GM21423 (cell line): ENCODE measurements at regions not wholly inside any gene's neighbourhood (a gene's known extent, or its start where the extent isn't known, plus 50 kb on each side); places are given as distances from the start of the nearest gene placed in this dataset.
"Not testable (repeated sequence)": the region's sequence is repeated elsewhere in the genome, so short reads cannot be mapped to it uniquely, and the experiment has no call there.

Experiments used
- ATAC-seq: cut with Tn5 transposase; IDR thresholded peaks from one replicate; pipeline ENCODE4 v1.9.1; 2021; ENCODE audit warnings: mild to moderate bottlenecking, moderate library complexity; ENCODE audit not compliant: unreplicated experiment

DNA sequence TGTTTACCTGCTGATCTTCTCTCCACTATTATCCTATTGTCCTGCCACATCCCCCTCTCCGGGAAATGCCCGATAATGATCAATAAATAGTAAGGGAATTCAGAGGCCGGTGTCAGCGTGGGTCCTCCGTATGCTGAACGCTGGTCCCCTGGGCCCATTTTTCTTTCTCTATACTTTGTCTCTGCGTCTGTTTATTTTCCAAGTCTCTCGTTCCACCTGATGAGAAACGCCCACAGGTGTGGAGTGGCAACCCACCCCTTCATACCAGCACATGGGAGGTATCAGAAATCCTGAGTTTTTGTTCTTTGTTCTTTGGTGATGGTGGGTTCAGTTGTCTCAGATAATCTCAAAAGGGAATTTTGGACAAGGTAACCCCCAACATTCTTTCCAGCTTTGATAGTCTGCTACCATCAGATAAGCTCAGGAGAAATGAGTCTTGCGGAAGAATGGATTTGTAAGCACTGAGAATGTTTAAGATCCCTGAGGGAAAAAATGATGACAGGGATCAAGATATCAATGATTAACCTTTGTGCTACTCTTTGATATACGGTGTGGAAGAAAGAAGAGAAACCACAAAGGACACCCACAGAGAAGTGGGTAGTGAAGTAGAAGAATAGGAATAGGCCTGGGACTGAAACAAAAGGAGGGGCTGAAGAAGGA lies 117.9 kb downstream of the CEP44 start:
- ATAC-seq = no peak

DNA sequence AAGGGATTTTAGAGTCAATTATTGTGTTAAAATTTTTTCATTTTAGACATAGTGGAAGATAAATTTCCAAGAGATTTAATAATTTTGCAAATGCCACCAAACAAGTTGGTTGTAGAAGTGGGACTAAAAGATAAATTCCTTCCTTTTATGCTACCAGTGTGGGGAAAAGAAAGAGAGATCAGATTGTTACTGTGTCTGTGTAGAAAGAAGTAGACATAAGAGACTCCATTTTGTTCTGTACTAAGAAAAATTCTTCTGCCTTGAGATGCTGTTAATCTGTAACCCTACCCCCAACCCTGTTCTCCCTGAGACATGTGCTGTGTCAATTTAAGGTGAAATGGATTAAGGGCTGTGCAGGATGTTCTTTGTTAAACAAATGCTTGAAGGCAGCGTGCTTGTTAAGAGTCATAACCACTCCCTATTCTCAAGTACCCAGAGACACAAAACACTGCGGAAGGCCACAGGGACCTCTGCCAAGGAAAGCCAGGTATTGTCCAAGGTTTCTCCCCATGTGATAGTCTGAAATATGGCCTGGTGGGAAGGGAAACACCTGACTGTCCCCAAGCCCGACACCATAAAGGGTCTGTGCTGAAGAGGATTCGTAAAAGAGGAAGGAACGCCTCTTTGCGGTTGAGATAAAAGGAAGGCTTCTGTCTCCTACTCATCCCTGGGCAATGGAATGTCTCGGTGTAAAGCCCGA lies 117.0 kb downstream of the CEP44 start:
- not testable (repeated sequence) for ATAC-seq

DNA sequence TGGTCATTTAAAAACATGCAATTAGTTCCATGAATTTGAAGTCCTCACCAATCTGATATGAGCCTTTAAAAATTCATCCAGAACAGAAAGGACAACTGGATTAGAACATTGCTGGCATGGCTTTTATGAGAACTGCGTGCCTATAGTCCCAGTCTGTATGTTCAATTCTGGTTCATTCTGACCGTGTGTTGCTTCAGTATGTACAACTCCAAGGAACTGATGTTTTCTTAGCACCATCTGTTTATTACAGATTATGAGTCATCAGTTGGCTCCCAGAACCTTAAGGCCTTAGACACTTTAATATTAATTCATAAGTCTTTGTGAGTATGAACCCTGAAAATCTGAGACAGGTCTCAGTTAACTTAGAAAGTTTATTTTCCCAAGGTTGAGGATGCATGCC lies 115.0 kb downstream of the CEP44 start:
- ATAC-seq = no peak

DNA sequence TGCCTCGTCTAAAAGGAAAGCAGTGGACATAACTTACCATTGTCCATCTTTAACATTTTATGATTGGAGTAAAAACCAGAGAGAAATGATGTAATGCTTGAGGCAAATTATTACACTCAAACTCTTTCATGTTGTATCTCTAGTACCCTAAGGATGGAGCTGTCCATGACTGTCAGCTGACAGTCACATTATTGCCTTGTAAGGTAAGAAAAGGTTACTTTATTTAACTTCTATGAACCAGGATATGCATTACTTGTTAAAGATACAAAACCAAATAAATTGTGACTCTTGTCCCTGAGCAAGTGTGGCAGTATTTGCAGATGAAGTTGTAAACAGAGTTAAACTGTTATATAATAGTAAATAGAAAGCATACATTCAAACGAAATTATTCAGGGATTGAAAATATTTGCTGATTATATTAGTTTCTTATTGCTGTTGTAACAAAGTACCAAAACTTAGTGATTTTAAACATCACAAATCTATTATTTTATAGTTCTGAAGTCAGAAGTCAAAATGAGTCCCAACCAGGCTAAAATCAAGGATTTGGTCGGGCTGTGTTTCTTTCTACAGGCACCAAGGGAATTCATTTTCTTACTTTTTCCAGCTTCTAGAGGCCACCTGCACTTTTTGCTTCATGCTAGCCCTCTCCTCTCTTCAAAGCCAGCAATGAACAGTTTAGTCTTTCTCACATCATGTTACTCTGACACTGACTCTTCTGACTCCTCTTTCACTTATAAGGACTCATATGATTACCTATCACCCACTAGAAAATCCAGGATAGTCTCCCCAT lies 113.8 kb downstream of the CEP44 start:
- no peak for ATAC-seq

DNA sequence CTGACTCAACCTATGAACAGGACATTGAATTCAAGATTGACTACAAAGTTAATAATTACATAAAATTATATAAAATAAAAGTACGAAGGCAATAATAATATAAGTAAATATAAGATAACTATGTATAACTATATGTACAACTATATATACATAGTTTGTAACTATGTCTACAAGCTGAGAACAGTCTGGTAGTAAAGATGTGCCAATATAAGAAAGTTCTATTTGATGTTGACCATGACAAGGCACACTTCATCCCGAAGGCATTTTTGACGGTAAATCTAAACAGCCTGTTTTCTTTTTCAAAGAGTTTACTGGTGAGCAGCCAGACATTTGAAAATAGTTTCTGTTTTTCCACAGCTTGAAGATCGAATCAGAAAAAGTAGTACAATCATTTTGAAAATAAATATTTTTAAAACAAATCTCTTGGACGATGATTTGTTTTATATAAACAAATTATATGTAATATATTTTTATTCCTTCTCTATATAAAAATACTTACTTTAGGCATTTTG lies 112.9 kb downstream of the CEP44 start:
- ATAC-seq = no peak

DNA sequence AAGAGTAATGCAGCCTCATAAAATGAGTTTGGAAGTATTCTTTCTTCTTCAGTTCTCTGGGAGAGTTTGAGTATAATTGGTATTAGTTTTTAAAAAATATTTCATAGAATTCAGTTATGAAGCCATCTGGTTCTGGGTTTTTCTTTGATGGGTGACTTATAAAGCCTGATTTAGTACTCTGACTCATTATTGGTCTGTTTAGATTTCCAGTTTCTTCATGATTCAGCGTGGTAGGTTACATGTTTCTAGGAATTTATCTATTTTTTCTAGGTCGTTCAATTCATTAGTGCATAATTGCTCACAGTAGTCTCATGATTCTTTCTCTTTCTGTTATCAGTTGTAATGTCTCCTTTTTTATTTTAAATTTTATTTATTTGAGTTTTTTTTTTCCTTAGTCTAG lies 111.2 kb downstream of the CEP44 start:
- no peak for ATAC-seq

DNA sequence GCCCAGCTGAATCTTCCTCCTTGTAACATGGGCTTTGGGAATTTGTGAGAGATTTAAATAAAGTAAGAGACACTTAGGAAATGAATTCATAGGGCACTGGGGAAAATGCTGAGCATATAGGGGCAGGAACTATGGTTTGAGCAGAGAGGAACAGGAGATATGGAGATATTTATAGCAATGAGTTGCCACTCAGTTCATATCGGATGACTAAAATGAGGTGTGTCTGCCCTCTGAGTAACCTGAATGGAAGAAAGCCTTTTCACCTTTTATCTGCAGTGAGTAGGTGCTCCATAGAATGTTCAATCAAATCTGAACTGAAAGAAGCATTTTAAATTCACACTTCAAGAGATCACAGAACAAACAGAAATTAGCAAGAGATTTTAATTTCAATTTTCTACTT lies 105.7 kb downstream of the CEP44 start:
- ATAC-seq = no peak

DNA sequence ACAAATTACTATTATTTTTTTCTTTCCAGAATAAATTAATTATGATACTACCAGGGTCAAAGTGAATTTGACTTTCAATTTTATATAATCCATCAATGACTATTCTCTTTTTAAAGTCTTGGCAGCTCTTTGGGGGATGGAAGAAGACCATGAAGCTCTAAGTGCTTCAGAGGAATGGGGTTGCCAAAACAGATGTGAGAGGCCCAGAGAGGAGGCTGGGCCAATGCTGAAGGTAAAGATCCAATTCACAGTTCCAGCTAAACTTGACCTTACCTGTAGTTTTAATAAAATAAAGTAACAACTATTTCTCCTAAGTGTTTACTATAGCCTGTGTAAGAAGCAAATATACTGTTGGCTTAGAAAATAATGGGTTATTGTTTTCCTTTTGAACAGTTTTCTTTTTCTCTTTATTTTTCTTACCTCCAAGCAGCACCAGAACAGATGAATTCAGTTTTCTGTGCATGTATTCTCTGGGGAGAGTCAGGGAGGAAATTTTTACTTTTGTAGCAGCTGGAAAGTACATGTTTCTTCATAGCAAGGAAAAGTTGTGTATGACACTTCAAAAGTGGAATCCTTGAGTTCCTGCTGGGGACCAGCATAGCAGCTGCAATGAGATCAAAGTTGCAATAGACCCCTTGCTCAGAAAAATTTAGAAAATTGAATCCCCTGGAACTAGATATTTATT lies 104.9 kb downstream of the CEP44 start:
- ATAC-seq = no peak

DNA sequence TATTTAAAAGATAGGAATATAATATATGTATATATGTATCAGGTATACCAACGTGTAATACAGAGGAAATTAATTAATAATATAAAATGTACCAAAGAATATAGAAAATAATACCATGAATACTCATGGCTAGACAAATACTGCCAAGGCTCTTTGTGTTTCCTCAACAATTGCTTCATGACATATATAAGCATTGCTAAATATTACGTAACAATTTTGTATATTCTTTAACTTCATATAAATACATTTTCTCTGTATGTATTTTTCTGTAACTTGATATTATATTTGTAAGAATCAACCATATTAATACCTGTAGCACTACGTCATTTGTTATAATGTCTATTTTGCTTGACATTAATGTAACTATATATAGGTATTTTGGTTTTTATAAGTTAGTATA lies 104.0 kb downstream of the CEP44 start:
- no peak for ATAC-seq

DNA sequence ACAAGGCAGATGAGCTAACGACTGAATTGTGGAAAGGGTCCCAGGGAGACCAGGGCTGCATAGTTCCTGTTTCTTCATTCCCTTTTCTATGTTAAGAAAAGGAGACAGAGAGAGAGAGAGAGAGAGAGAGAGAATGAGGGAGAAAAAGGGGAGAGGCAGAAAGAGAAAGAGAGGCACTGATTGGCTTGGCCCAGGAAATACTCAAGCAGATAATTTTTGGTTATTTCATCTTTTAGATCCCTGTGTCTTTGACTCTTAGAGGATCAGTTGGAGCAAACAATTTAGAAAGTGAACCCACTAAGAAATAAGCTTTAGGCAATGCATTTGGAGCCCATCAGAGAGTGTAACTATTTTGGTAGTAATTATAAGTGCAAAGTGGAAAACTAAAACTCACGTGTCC lies 103.4 kb downstream of the CEP44 start:
- no peak for ATAC-seq

DNA sequence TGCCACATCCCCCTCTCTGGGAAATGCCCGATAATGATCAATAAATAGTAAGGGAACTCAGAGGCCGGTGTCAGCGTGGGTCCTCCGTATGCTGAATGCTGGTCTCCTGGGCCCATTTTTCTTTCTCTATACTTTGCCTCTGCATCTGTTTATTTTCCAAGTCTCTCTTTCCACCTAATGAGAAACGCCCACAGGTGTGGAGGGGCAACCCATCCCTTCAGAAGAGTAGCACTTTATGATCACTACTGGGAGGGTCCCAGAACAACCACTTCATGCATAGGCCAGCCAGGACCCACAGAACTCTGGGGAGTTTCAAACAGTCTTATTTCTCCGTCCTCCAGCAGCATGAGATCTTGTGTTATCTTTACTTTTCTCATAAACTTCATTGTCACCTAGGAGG lies 100.1 kb downstream of the CEP44 start:
- ATAC-seq = no peak

DNA sequence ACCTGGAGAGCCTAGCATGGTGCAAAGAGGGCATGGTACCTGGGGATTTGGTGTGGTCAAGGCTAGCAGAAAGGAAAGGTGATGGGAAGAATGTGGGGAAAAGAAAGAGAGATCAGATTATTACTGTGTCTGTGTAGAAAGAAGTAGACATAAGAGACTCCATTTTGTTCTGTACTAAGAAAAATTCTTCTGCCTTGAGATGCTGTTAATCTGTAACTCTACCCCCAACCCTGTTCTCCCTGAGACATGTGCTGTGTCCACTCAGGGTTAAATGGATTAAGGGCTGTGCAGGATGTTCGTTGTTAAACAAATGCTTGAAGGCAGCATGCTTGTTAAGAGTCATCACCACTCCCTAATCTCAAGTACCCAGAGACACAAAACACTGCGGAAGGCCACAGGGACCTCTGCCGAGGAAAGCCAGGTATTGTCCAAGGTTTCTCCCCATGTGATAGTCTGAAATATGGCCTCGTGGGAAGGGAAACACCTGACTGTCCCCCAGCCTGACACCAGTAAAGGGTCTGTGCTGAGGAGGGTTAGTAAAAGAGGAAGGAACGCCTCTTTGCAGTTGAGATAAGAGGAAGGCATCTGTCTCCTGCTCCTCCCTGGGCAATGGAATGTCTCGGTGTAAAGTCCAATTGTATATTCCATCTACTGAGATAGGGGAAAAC lies 99.4 kb downstream of the CEP44 start:
- ATAC-seq = not testable (repeated sequence)
